Inferior parietal cortex (tissue), 1 donor: ENCODE measurements at regions not wholly inside any gene's neighbourhood (a gene's known extent, or its start where the extent isn't known, plus 50 kb on each side); places are given as distances from the start of the nearest gene placed in this dataset.
"Not testable (repeated sequence)": the region's sequence is repeated elsewhere in the genome, so short reads cannot be mapped to it uniquely, and the experiment has no call there.

Experiments used
- DNase-seq: peaks from one replicate; pipeline ENCODE4 v3.0.0-alpha.2; 2016; ENCODE audit errors: extremely low spot score

DNA sequence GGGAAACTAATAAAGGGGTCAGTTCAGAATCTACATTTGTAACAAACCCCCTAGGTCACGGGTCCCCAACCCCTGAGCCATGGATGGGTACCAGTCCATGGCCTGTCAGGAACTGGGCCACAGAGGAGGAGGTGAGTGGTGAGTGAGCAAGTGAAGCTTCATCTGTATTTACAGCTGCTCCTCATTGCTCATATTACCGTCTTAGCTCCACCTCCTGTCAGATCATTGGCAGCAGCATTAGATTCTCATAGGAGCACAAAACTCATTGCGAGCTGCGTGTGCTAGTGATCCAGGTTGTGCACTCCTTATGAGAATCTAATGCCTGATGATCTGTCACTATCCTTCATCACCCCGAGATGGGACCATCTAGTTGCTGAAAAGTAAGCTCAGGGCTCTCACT lies 88.4 kb upstream of the MPP7 start:
- DNase-seq = no peak

DNA sequence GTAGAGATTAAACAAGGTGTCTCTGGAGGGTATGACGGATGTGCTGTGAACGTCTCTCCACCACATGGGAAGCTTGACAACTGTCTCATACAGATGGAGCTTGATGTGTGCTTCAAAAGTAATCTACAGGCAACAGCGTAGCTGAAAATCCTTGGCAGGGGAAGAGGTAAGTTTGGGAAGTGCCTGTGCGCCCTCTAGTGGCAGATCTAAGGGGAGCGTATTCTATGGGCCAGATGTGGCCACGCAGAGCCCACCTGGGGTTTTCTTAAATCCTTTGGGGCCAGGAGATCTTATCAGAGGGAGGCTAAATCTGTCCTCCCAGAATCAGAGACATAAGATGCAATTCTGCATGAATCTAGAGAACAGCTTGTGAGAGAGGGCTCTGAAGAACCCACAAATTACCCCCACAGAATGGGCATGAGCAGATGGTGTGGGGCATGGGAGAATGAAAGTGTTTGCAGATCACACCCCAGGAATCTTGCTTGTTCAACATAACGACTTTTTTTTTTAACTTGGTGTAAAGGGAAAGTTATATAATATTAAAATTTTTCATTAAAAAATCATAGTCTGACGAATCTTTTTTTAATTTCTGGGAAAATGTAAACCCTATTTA lies 91.2 kb upstream of the MPP7 start:
- DNase-seq = peak; percentile 70

GRCh38 chr10:28396331-28396730 lies 93.5 kb upstream of the MPP7 start:
- no peak for DNase-seq

- no peak for DNase-seq
These were observed 94.4 kb upstream of the MPP7 start for GRCh38 chr10:28397229-28397628.

DNA sequence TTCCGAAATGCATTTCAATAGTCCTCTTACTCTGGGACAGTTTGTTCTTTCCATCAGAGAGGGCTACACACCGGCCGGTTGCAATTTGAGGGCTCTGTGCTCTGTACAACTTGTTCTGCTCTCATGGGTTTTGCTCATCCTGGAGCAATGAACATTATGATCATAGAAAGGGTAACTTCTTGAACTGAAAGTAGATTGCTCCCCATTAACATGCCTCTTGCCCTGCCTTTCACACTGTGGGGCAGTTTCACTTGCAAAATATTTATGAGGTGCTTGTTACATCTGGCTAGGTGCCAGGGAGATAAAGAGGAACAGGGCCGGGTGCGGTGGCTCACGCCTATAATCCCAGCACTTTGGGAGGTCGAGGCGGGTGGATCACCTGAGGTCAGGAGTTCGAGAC lies 97.3 kb upstream of the MPP7 start:
- DNase-seq = no peak

DNA sequence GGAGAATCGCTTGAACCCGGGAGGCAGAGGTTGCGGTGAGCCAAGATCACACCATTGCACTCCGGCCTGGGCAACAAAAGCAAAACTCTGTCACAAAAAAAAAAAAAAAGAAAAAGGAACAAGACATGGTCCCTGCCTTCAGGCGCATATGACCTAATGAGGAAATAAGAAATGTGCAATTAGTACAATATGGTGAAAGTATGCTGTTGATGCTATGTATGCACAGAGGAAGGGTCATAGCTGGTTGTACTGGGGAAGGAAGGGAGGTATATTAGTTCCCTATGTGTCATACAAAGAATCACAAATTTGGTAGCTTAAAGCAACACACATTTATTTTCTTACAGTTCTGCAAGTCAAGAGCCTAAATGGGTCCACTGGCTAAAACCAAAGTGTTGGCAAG lies 97.8 kb upstream of the MPP7 start:
- DNase-seq = no peak

DNA sequence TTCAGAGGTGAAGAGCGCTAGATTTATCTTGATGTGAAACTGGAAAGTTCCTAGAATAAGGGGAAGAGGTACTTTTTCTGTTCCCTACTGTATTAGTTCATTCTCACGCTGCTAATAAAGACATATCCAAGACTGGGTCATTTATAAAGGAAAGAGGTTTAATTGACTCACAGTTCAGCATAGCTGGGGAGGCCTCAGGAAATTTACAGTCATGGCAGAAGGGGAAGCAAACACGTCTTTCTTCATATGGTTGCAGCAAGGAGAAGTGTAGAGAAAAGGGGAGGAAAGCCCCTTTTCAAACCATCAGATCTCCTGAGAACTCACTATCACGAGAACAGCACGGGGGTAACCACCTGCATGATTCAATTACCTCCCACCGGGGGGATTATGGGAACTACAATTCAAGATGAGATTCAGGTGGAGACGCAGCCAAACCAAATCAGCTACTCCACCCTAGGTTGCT lies 99.8 kb upstream of the MPP7 start:
- not testable (repeated sequence) for DNase-seq

DNA sequence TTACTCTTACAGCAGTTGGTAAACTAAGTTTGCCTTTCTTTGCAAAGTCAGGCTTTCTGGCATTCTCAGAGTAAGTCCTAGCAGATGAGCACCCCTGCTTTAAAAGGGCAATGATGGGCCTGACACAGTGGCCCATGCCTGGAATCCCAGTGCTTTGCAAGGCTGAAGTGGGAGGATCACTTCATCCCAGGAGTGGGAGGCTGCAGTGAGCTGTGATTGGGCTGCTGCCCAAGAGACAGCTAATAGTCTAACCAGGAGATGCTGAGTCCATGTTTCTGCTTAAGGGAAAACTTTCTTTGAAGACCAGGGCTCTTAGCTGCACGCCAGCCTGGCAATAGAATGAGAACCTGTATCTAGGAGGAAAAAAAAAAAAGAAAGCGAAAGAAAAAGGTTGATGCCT lies 100.2 kb upstream of the MPP7 start:
- no peak for DNase-seq

DNA sequence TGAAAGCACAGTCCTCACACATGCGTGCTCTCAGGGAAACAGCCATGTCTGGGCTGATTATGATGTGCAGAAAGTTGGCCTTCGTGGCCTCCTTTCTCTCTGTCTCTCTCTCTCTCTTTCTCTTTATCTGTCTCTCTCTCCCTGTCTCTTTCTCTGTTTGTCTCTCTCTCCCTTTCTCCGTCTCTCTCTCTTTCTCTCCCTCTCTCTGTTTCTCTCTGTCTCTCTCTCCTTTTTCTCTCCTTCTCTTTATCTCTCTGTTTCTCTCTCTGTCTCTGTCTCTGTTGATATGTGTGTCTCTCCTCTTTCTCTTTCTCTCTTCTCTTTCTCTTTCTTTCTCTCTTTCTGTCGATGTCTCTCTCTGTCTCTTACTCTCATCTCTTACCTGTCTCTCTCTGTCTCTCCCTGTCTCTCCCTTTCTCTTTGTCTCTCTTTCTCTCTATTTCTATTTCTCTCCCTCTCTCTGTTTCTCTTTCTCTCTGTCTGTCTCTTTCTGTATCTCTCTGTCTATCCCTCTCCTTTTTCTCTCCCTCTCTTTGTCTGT lies 105.4 kb upstream of the MPP7 start:
- DNase-seq = no peak

DNA sequence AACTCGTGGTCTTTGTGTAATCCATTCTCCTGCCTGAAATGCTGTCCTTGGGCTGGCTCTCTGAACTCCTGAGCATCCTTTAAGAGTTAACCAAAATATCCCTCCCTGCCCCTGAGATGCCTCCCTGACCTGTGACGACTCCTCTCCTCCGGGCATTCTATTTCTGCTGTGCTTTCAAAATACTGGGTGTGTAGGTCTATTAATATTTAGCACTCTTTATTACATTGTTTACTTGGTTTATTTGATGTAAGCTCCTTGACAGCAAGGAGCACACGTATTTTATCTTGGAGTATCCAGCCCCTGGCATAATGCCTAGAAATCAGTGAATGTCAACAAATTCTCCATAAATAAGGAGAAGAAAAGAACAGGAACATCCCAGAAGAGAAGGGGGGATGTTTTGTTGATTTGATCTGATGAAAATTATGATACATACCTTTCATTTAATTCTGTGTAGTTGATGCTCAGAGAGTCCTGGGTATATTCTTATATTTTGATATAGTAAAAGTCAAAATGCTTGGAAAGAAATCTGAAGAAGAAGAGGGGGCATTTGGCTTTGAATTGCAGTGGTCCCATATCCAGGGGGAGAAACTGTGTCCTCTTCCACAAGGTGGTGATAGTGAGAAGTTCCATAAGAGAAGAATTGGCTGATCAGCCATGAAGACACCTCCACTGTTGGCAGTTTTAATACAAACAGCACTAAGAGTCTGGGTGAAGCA lies 107.7 kb upstream of the MPP7 start:
- DNase-seq = no peak

DNA sequence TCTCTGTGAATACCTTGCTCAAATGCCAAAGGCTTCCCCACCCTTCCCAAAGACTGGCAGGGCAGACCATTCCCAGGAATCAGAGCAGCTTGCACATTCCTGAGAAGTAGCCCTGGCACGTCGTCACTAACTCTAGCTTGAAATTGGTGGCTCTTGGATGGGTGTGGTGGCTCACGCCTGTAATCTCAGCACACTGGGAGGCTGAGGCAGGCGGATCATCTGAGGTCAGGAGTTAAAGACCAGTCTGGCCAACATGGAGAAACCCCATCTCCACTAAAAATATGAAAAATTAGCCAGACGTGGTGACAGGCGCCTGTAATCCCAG lies 108.2 kb upstream of the MPP7 start:
- DNase-seq = no peak

DNA sequence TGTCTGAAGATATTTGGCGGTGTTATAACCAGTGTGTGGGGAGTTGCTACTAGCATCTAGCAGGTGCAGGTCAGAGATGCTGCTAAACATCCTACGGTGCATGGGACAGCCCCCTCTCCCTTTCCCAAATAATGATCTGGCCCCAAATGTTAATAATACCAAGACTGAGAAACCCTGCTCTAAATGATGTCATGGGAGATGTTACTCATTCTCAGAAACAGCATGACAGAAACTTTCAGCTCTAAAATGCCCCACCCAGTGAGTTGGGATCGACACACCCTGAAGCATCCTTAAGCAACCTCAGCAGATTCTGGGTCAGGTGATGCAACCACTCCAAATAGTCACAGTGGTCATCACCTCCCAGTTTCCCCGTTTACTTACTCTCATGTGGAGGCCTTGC lies 108.8 kb upstream of the MPP7 start:
- DNase-seq = no peak

- no peak for DNase-seq
These were observed 114.8 kb upstream of the WAC start for GRCh38 chr10:28418069-28418468.

GRCh38 chr10:28425422-28425821 lies 107.5 kb upstream of the WAC start:
- no peak for DNase-seq

DNA sequence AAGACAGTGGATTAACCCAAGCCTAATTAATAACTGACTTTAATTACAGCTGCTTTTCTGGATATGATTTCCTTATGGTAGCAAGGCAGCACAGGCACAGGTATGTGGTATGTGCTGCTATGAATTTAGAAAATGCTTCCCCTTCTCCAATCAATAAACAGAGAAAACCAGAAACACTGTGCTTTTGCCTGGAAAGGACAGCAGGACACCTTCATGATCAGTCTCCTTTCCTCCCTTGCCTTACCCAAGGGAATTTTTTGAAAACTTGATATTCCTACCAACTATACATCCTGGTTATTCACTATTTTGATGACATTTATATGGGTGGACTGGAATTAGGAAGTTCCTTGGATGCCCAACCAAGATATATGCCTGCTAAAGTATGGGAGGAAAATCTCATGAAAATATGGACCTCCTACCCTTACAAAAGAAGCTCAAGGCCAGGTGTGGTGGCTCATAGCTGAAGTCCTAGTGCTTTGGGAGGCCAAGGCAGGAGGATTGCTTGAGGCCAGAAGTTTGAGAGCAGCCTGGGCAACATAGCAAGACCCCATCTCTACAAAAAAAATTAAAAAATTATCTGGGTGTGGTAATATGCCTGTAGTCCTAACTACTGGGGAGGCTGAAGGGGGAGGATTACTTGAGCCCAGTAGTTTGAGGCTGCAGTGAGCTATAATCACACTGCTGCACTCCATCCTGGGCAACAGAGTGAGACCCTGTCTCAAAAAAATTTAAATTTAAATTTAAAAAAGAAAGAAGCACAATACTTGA lies 106.3 kb upstream of the WAC start:
- DNase-seq = no peak

DNA sequence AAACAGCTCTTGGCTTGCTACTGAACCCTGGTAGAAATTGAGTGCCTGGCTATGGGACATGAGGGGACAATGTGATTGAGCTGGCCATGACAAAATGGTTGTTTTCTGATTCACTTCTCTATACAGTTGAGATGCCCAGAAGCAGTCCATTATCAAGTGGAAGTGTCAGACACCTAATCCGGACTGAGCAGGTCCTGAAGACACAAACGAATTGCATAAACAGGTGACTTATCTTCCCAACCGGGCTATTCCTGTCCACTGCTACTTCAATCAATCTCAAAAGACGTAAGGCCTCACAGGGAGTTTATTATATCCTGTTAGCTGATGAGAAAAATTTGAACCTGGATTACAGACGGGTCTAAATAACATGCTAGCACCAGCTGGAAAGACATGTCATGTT lies 105.5 kb upstream of the WAC start:
- DNase-seq = no peak

- DNase-seq = no peak
These were observed 103.9 kb upstream of the WAC start for GRCh38 chr10:28429045-28429444.

GRCh38 chr10:28429573-28430216 lies 103.2 kb upstream of the WAC start:
- DNase-seq = no peak

GRCh38 chr10:28431139-28431538 lies 101.8 kb upstream of the WAC start:
- no peak for DNase-seq

- DNase-seq = peak; percentile 77
These were observed 100.7 kb upstream of the WAC start for GRCh38 chr10:28432210-28432676.

DNA sequence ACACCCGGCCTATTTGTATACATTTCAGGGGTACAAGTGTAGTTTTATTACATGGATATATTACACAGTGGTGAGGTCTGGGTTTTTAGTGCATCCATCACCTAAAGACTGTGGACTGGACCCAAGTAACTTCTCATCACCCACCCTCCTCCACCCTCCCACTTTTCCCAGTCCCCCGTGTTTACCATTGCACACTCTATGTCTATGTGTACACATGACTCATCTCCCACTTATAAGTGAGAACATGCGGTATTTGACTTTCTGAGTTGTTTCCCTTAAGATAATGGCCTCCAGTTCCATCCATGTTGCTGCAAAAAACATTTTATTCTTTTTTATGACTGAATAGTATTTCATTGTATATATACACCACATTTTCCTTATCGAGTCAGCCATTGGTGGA lies 98.9 kb upstream of the WAC start:
- DNase-seq = no peak

GRCh38 chr10:28442403-28442802 lies 90.5 kb upstream of the WAC start:
- no peak for DNase-seq
